Osteoblast (primary cell): ENCODE measurements at regions not wholly inside any gene's neighbourhood (a gene's known extent, or its start where the extent isn't known, plus 50 kb on each side); places are given as distances from the start of the nearest gene placed in this dataset.
"Not testable (repeated sequence)": the region's sequence is repeated elsewhere in the genome, so short reads cannot be mapped to it uniquely, and the experiment has no call there.

ENCODE experiments used
- DNase-seq: peaks from one replicate; pipeline ENCODE4 v3.0.0; 2011; ENCODE audit warnings: low spot score, mixed read lengths; ENCODE audit not compliant: insufficient read length; ENCODE audit errors: missing footprints
- H2AFZ ChIP-seq: 2 replicates; pipeline ENCODE4 v1.6.0; 2011; ENCODE audit warnings: mild to moderate bottlenecking, low read length
- H3K27ac ChIP-seq: 2 replicates; pipeline ENCODE4 v1.5.1; 2011; ENCODE audit warnings: mild to moderate bottlenecking, low read depth, low read length, moderate library complexity
- H3K27me3 ChIP-seq: 2 replicates; pipeline ENCODE4 v1.6.0; 2012; ENCODE audit warnings: mild to moderate bottlenecking, control low read depth, inconsistent platforms, low read length, moderate library complexity; ENCODE audit not compliant: insufficient read depth
- H3K36me3 ChIP-seq: 2 replicates; pipeline ENCODE4 v1.5.1; 2011; ENCODE audit warnings: mild to moderate bottlenecking, low read length, control low read depth, moderate library complexity; ENCODE audit not compliant: insufficient read depth
- H3K4me1 ChIP-seq: 2 replicates; pipeline ENCODE4 v1.5.1; 2011; ENCODE audit warnings: mild to moderate bottlenecking, low read length, control low read depth, moderate library complexity; ENCODE audit not compliant: insufficient read depth
- H3K4me2 ChIP-seq: 2 replicates; pipeline ENCODE4 v1.6.0; 2011; ENCODE audit warnings: mild to moderate bottlenecking, low read length; ENCODE audit not compliant: insufficient read depth
- H3K4me3 ChIP-seq: fragments of 200-600 bp; sonication (generic); 3 replicates; pipeline ENCODE4 v1.5.1; 2012; ENCODE audit warnings: mild to moderate bottlenecking, low read length, inconsistent platforms; ENCODE audit not compliant: insufficient read depth
- H3K79me2 ChIP-seq: 2 replicates; pipeline ENCODE4 v1.6.0; 2012; ENCODE audit warnings: mild to moderate bottlenecking, low read length, control low read depth, inconsistent platforms; ENCODE audit not compliant: insufficient read depth
- H3K9me3 ChIP-seq: 2 replicates; pipeline ENCODE4 v1.5.1; 2011; ENCODE audit warnings: low read depth, low read length, control low read depth
- H4K20me1 ChIP-seq: 2 replicates; pipeline ENCODE4 v1.6.0; 2012; ENCODE audit warnings: mild to moderate bottlenecking, low read length, control low read depth; ENCODE audit not compliant: insufficient read depth
- TF ChIP-seq, protein P1 (sequence below): IDR thresholded peaks from 2 replicates; pipeline ENCODE4 v1.5.1; 2011; ENCODE audit warnings: mild to moderate bottlenecking, low read depth, low read length, moderate library complexity; ENCODE audit errors: extremely low read depth

GRCh38 chr4:53840643-53841042, 223.8 kb downstream of the CHIC2 start:
- Histone ChIP-seq H2AFZ (no peak overlapping the region), H3K9me3 (no peaks in the 10 kb centered on the region), H3K4me3 (no peak overlapping the region), H3K4me2 (no peak overlapping the region), H3K79me2 (no peaks in the 10 kb centered on the region), H3K4me1 (peaks cover 3% of the 10 kb centered on the region), H3K27me3 (no peaks in the 10 kb centered on the region), H4K20me1 (no peaks in the 10 kb centered on the region), H3K36me3 (no peaks in the 10 kb centered on the region), H3K27ac (no peak overlapping the region)
- no peak for DNase-seq
- TF ChIP-seq, protein P1, sequence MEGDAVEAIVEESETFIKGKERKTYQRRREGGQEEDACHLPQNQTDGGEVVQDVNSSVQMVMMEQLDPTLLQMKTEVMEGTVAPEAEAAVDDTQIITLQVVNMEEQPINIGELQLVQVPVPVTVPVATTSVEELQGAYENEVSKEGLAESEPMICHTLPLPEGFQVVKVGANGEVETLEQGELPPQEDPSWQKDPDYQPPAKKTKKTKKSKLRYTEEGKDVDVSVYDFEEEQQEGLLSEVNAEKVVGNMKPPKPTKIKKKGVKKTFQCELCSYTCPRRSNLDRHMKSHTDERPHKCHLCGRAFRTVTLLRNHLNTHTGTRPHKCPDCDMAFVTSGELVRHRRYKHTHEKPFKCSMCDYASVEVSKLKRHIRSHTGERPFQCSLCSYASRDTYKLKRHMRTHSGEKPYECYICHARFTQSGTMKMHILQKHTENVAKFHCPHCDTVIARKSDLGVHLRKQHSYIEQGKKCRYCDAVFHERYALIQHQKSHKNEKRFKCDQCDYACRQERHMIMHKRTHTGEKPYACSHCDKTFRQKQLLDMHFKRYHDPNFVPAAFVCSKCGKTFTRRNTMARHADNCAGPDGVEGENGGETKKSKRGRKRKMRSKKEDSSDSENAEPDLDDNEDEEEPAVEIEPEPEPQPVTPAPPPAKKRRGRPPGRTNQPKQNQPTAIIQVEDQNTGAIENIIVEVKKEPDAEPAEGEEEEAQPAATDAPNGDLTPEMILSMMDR = no peak

GRCh38 chr4:53833302-53834003, 231.0 kb downstream of the CHIC2 start:
- H3K4me2 ChIP-seq, H2AFZ ChIP-seq, H3K4me1 ChIP-seq, H4K20me1 ChIP-seq, H3K79me2 ChIP-seq, DNase-seq, H3K4me3 ChIP-seq, H3K9me3 ChIP-seq, H3K27me3 ChIP-seq, H3K36me3 ChIP-seq, H3K27ac ChIP-seq: not testable (repeated sequence)

- H4K20me1 ChIP-seq = no peaks in the 10 kb centered on the region
- no peaks in the 10 kb centered on the region for H3K4me1 ChIP-seq
- H3K79me2 ChIP-seq = no peaks in the 10 kb centered on the region
- no peak overlapping the region for H3K4me3 ChIP-seq
- DNase-seq = no peak
- no peak overlapping the region for H2AFZ ChIP-seq
- H3K27ac ChIP-seq = no peak overlapping the region
- H3K9me3 ChIP-seq = peaks cover 8% of the 10 kb centered on the region
- H3K27me3 ChIP-seq = no peaks in the 10 kb centered on the region
- H3K4me2 ChIP-seq = no peak overlapping the region
- no peaks in the 10 kb centered on the region for H3K36me3 ChIP-seq
- TF ChIP-seq, protein P1 = no peak
Measured at GRCh38 chr4:53832549-53832948, 231.9 kb downstream of the CHIC2 start.

- Histone ChIP-seq H3K36me3 (no peaks in the 10 kb centered on the region), H3K9me3 (peaks cover 8% of the 10 kb centered on the region), H4K20me1 (no peaks in the 10 kb centered on the region), H3K27ac (no peak overlapping the region), H3K4me2 (no peak overlapping the region), H3K79me2 (no peaks in the 10 kb centered on the region), H3K4me3 (no peak overlapping the region), H3K27me3 (no peaks in the 10 kb centered on the region), H3K4me1 (no peaks in the 10 kb centered on the region), H2AFZ (no peak overlapping the region)
- TF ChIP-seq, protein P1 = no peak
- no peak for DNase-seq
Measured at GRCh38 chr4:53830511-53830910, 233.9 kb downstream of the CHIC2 start.
